Vagina (tissue), 2 donors: ENCODE measurements at regions not wholly inside any gene's neighbourhood (a gene's known extent, or its start where the extent isn't known, plus 50 kb on each side); places are given as distances from the start of the nearest gene placed in this dataset.

Experiments
- DNase-seq, 2 donors: peaks; one replicate each; pipeline ENCODE4 v3.0.0-alpha.2; 2017; ENCODE audit errors: extremely low spot score in 2 of 2
- H3K27ac ChIP-seq: fragments of 200-600 bp; sonication (generic); one replicate; pipeline ENCODE4 v1.5.1; 2019
- H3K27me3 ChIP-seq: fragments of 200-600 bp; sonication (generic); one replicate; pipeline ENCODE4 v1.5.1; 2019
- H3K36me3 ChIP-seq, 2 donors: fragments of 200-600 bp; sonication (generic); one replicate each; pipeline ENCODE4 v1.5.1; 2017 to 2019
- H3K4me1 ChIP-seq: fragments of 200-600 bp; sonication (generic); one replicate; pipeline ENCODE4 v1.5.1; 2019
- H3K4me3 ChIP-seq, 2 donors: fragments of 200-600 bp; sonication (generic); 1 replicate in 1 of 2; 2 replicates in 1 of 2; pipeline ENCODE4 v1.5.1; 2016 to 2019
- H3K9me3 ChIP-seq: fragments of 200-600 bp; sonication (generic); one replicate; pipeline ENCODE4 v1.5.1; 2019
- POLR2A ChIP-seq, 2 donors: fragments of 450-650 bp; IDR thresholded peaks; one replicate each; pipeline ENCODE4 v1.6.1; 2017; ENCODE audit warnings: antibody characterized with exemption in 2 of 2, mild to moderate bottlenecking in 2 of 2, moderate library complexity in 2 of 2
- POLR2AphosphoS5 ChIP-seq, 2 donors: sonication (generic); formaldehyde crosslinking; IDR thresholded peaks; one replicate each; pipeline ENCODE4 v1.9.0; 2017; ENCODE audit warnings: antibody characterized with exemption in 2 of 2, mild to moderate bottlenecking in 2 of 2, low read depth in 1 of 2; ENCODE audit not compliant: insufficient read depth in 1 of 2
- intact Hi-C: fragments of 100-400 bp; cut with DNase I; formaldehyde crosslinking; loops from one replicate; pipeline ENCODE4 v1.15.1; 2023
- TF ChIP-seq, protein P1 (sequence below), 3 experiments: fragments of 450-650 bp in 2 of 3; fragments of 200-600 bp in 1 of 3; sonication (generic) in 1 of 3; IDR thresholded peaks; one replicate each; pipeline ENCODE4 v1.5.1; 2017 to 2019; ENCODE audit warnings: antibody characterized with exemption in 3 of 3, mild to moderate bottlenecking in 2 of 3, moderate library complexity in 2 of 3

DNA sequence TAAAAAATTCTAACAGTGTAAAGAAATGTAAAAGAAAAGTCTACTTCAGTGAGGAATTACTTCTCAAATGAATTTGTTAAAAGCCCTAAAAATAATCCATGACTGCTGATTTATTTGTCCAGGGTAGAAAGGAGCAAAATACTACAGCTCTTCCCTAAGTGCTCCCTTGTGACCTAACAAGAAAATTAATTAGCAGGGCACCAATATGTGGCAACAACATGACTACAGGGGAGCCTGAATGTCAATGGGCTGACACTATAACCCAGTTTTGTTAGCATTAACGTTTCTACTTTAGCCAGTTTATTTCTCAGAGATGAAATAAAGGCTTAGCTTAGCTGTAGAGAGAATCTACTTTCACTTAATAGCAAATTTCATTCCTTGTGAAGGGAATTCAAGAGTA, 918.9 kb upstream of the EPHA5 start:
- TF ChIP-seq, protein P1, sequence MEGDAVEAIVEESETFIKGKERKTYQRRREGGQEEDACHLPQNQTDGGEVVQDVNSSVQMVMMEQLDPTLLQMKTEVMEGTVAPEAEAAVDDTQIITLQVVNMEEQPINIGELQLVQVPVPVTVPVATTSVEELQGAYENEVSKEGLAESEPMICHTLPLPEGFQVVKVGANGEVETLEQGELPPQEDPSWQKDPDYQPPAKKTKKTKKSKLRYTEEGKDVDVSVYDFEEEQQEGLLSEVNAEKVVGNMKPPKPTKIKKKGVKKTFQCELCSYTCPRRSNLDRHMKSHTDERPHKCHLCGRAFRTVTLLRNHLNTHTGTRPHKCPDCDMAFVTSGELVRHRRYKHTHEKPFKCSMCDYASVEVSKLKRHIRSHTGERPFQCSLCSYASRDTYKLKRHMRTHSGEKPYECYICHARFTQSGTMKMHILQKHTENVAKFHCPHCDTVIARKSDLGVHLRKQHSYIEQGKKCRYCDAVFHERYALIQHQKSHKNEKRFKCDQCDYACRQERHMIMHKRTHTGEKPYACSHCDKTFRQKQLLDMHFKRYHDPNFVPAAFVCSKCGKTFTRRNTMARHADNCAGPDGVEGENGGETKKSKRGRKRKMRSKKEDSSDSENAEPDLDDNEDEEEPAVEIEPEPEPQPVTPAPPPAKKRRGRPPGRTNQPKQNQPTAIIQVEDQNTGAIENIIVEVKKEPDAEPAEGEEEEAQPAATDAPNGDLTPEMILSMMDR (IDR thresholded peaks at IDR 0.05), result no peak
- no peak for TF ChIP-seq POLR2A (IDR thresholded peaks at IDR 0.05)
- no peak for TF ChIP-seq POLR2AphosphoS5 (IDR thresholded peaks at IDR 0.05; ENCODE audit: insufficient read depth in 1 of 2, low read depth in 1 of 2)
- H3K4me1 ChIP-seq, result no peaks in the 10 kb centered on the region

DNA sequence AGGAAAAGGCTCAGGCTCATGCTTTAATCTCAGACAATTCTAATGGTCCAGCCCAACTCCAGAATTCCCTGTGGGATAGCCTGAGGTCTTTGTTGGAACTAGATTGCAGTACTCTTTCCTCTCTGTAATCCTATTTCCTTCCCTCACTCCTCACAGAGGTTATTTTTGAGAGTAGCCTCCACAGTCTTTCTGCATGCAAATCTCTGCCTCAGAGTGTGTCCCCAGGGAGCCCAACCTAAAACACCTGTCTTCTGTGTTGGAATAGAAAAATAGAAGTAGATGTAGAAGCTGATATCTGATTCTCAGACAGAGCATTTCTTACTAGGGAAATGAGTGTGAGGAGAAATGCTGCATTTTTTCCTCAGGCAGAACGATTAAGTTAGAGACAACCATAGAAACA, 915.5 kb upstream of the EPHA5 start:
- Histone ChIP-seq H3K4me3 (no peak overlapping the region), H3K27ac (no peak overlapping the region), H3K36me3 (no peaks in the 10 kb centered on the region), H3K9me3 (no peaks in the 10 kb centered on the region), H3K4me1 (no peaks in the 10 kb centered on the region), H3K27me3 (no peaks in the 10 kb centered on the region)
- intact Hi-C loops, result no loop called here
- TF ChIP-seq, protein P1 (IDR thresholded peaks at IDR 0.05), result no peak
- TF ChIP-seq POLR2AphosphoS5 (IDR thresholded peaks at IDR 0.05; ENCODE audit: insufficient read depth in 1 of 2, low read depth in 1 of 2), result no peak
- no peak for TF ChIP-seq POLR2A (IDR thresholded peaks at IDR 0.05)
- DNase-seq, result no peak

More for the DNA sequence above, 918.9 kb upstream of the EPHA5 start:
- H3K4me3 ChIP-seq, result no peak overlapping the region
- no peak for DNase-seq
- no peaks in the 10 kb centered on the region for H3K27me3 ChIP-seq
- H3K27ac ChIP-seq, result no peak overlapping the region
- H3K36me3 ChIP-seq, result no peaks in the 10 kb centered on the region
- intact Hi-C loops, result no loop called here
- no peaks in the 10 kb centered on the region for H3K9me3 ChIP-seq

DNA sequence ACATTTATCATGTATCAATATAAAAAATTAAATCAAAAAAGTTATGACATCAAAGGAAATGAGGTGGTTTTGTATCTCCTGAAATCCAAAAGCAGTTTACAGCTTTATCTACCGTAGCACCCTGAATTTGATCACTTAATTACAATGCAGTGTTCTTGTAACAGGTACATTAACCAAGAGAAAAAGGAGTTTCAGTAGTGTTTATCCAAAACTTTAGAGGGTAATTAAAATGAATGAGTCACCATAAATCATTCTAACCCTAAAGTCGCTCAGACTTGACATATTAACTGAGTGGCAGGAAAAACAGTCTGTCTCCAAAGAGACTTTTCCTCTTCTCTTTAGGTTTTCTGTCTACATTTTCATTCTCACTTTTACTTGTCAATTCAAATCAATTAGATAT, 907.6 kb upstream of the EPHA5 start:
- no peak overlapping the region for H3K27ac ChIP-seq
- H3K4me3 ChIP-seq, result no peak overlapping the region
- no peaks in the 10 kb centered on the region for H3K36me3 ChIP-seq
- H3K4me1 ChIP-seq, result peaks cover 9% of the 10 kb centered on the region
- DNase-seq, result no peak
- no peaks in the 10 kb centered on the region for H3K27me3 ChIP-seq
- TF ChIP-seq, protein P1 (IDR thresholded peaks at IDR 0.05), result no peak
- no peak for TF ChIP-seq POLR2A (IDR thresholded peaks at IDR 0.05)
- TF ChIP-seq POLR2AphosphoS5 (IDR thresholded peaks at IDR 0.05; ENCODE audit: insufficient read depth in 1 of 2, low read depth in 1 of 2), result no peak
- intact Hi-C loops, result no loop called here
- no peaks in the 10 kb centered on the region for H3K9me3 ChIP-seq

DNA sequence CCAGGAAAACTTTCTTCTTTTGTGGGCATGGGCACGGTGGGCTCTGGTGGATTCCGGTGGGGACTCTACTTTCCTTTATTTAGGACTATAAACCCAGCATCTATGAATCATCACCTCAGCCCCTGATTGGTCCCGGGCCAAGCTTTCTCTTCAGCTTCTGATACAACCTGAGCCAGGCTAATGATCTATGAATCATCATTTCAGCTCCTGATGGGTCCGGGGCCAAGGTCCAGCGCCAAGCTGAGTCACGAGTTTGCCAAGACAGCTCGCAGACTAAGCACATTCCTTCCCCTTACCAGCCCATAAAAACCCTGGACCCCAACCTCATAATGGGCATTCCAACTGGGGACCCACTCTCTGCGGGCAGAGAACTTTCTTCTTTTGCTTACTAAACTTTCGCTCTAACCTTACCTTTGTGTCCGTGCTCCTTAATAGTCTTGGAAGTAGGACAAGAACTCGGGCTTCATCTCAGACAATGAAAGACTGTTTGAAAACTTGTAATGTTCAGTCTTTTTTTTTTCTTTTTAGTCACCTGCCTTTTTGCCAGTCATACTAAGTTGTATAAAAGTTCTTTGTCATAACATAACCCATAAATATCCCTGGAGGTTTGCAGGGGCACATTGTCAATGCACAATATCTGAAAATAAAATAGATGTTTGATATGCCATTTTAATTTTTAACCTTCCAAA, 904.9 kb upstream of the EPHA5 start:
- H3K4me3 ChIP-seq, result no peak overlapping the region

DNA sequence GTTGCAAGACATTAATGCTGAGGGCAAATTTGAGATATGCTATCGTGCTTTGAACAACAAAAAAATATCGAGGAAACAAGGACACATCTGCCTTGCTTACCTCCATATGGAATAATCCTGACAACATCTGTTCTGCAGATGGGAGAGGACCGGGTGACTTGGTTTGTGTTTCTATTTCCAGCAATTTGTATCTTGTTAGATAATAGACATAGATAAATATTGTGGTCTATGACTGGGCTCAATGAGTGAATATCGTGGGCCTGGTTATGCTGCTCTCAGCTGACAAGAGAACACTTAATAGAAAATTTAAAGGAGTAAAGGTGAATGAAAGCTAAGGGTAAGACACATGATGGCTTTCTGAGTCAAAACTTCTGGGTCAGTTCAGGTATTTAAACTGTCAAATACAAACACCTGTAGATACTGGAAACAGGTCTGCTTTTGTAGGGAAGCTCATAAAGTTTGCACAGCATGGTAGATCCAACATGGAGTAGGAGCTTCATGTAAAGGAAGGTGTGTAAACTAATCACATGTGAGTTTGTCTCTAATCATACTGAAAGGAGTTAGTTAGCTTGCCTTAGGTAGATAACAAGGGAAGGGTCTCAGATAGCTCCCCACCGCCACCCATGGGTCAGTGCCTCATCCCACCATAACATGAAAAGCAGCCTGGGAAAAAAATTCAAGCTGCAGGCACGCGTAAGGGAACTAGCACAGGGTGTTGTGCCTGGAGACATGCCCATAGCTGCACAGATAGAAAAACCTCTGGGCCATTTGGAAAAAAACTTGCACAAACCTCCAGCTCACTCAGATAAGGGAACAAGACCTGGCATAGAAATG, 904.1 kb upstream of the EPHA5 start:
- Histone ChIP-seq H3K36me3 (no peaks in the 10 kb centered on the region), H3K27me3 (no peaks in the 10 kb centered on the region), H3K4me1 (peaks cover 9% of the 10 kb centered on the region), H3K27ac (no peak overlapping the region), H3K4me3 (no peak overlapping the region), H3K9me3 (no peaks in the 10 kb centered on the region)
- TF ChIP-seq POLR2AphosphoS5 (IDR thresholded peaks at IDR 0.05; ENCODE audit: insufficient read depth in 1 of 2, low read depth in 1 of 2) (no peak), POLR2A (IDR thresholded peaks at IDR 0.05) (no peak)
- TF ChIP-seq, protein P1 (IDR thresholded peaks at IDR 0.05), result no peak
- intact Hi-C loops, result no loop called here
- DNase-seq, result no peak

More for the DNA sequence above, 904.9 kb upstream of the EPHA5 start:
- intact Hi-C loops, result no loop called here
- TF ChIP-seq POLR2A (IDR thresholded peaks at IDR 0.05) (no peak), POLR2AphosphoS5 (IDR thresholded peaks at IDR 0.05; ENCODE audit: insufficient read depth in 1 of 2, low read depth in 1 of 2) (no peak)
- Histone ChIP-seq H3K9me3 (no peaks in the 10 kb centered on the region), H3K36me3 (no peaks in the 10 kb centered on the region), H3K27ac (no peak overlapping the region), H3K27me3 (no peaks in the 10 kb centered on the region), H3K4me1 (peaks cover 9% of the 10 kb centered on the region)
- DNase-seq, result no peak
